Chondrocyte (in vitro differentiated cells): ENCODE measurements at regions not wholly inside any gene's neighbourhood (a gene's known extent, or its start where the extent isn't known, plus 50 kb on each side); places are given as distances from the start of the nearest gene placed in this dataset.

Experiments
- DNase-seq: peaks from one replicate; pipeline ENCODE4 v3.0.0; 2021; ENCODE audit warnings: mixed read lengths, low spot score
- H3K27ac Mint-ChIP-seq: one replicate; pipeline ENCODE4 v1.8.0; 2021; ENCODE audit warnings: mild to moderate bottlenecking, moderate library complexity, mixed read lengths; ENCODE audit not compliant: unreplicated experiment
- H3K27me3 Mint-ChIP-seq: 2 replicates; pipeline ENCODE4 v1.8.0; 2021; ENCODE audit warnings: low read depth, mixed read lengths
- H3K36me3 Mint-ChIP-seq: 2 replicates; pipeline ENCODE4 v1.8.0; 2021; ENCODE audit warnings: low read depth, mixed read lengths
- H3K4me1 Mint-ChIP-seq: 2 replicates; pipeline ENCODE4 v1.8.0; 2021; ENCODE audit warnings: low read depth, mild to moderate bottlenecking, mixed read lengths
- H3K4me3 Mint-ChIP-seq: one replicate; pipeline ENCODE4 v1.8.0; 2021; ENCODE audit warnings: mild to moderate bottlenecking, moderate library complexity, mixed read lengths; ENCODE audit not compliant: unreplicated experiment
- H3K9me3 Mint-ChIP-seq: 2 replicates; pipeline ENCODE4 v1.8.0; 2021; ENCODE audit warnings: low read depth, mixed read lengths
- TF ChIP-seq, protein P1 (sequence below): fragments of 200-600 bp; sonication (generic); IDR thresholded peaks from 2 replicates; pipeline ENCODE4 v1.5.0; 2021; ENCODE audit warnings: antibody characterized with exemption, mild to moderate bottlenecking, moderate library complexity

DNA sequence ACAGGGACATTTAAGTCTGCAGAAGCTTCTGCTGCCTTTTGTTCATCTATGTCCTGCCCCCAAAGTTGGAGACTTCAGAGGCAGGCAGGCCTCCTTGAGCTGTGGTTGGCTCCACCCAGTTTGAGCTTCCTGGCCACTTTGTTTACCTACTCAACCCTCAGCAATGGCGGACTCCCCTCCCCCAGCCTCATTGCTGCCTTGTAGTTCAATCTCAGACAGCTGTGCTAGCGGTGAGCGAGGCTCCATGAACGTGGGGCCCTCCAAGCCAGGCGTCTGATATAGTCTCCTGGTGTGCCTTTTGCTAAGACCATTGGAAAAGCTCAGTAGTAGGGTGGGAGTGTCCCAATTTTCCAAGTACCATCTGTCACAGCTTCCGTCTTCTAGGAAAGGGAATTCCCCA lies 170.1 kb downstream of the CCNG2 start:
- Mint-ChIP-seq H3K27ac (no peak overlapping the region), H3K27me3 (peaks cover 36% of the 10 kb centered on the region), H3K4me3 (no peak overlapping the region), H3K9me3 (peaks cover 21% of the 10 kb centered on the region), H3K36me3 (no peaks in the 10 kb centered on the region), H3K4me1 (no peaks in the 10 kb centered on the region)
- DNase-seq = no peak
- TF ChIP-seq, protein P1, sequence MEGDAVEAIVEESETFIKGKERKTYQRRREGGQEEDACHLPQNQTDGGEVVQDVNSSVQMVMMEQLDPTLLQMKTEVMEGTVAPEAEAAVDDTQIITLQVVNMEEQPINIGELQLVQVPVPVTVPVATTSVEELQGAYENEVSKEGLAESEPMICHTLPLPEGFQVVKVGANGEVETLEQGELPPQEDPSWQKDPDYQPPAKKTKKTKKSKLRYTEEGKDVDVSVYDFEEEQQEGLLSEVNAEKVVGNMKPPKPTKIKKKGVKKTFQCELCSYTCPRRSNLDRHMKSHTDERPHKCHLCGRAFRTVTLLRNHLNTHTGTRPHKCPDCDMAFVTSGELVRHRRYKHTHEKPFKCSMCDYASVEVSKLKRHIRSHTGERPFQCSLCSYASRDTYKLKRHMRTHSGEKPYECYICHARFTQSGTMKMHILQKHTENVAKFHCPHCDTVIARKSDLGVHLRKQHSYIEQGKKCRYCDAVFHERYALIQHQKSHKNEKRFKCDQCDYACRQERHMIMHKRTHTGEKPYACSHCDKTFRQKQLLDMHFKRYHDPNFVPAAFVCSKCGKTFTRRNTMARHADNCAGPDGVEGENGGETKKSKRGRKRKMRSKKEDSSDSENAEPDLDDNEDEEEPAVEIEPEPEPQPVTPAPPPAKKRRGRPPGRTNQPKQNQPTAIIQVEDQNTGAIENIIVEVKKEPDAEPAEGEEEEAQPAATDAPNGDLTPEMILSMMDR = no peak

DNA sequence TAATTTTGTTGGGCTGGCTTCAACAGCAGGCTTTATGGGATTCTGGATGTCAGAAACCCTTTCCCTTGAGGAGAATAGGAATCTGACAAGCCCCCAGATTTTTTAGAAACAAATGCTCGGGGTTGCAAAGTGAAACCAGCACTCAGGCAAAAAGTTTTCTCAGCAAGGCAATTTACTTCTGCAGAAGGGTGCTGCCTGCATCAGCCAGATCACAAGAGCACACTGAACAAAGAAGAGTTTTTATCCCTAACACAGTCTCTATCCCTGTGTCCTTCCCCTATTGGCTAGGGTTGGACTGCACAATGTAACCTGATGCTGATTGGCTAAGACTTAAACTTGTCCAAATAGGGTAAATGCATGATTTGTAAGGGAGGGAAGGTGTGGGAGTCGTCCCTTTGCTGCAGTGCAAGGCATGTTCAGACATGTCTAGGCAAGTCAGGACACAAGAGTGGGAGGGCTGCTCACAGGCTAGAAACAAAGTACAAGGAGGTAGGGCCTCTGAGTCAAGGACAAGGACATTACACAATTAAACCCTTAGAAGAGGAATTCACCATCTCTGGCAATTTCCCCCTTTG lies 175.8 kb downstream of the CCNG2 start:
- no peak for DNase-seq
- H3K27me3 Mint-ChIP-seq = peaks cover 2% of the 10 kb centered on the region
- no peaks in the 10 kb centered on the region for H3K4me1 Mint-ChIP-seq
- H3K27ac Mint-ChIP-seq = no peak overlapping the region
- peaks cover 43% of the 10 kb centered on the region for H3K9me3 Mint-ChIP-seq
- TF ChIP-seq, protein P1 = no peak
- H3K4me3 Mint-ChIP-seq = no peak overlapping the region
- H3K36me3 Mint-ChIP-seq = peaks cover 2% of the 10 kb centered on the region

DNA sequence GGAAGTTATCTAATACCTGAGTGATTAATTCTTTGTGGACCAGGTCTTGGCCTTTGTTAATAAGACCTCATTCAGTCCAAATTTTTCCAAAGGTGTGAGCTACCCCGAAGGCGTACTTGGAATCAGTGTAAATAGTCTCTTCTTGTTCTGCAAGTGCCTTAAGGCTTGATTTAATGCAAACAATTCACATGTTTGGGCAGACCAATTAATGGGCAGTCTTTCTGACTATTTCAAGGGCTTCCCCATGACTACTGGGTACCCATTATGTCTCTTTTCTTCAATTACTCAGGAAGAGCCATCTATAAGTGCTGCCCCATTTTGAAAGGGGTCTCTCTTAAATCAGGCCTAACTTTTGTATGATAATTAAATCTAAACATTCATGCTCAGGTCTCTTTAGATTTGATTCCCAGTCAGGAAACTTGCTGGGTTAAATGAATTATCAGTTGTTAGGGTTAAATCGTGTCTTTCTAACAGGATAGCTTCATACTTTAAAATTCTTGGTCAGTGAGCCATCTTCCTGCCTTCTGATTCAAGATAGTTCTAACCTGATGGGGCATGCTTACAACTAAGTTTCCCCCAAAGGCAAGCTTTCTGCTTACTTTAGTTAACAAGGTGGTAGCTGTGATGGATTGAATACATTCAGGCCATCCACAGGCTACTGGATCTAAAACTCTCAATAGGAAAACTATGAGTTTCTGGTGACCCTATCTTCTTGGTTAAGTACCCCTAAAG lies 179.6 kb downstream of the CCNG2 start:
- peaks cover 7% of the 10 kb centered on the region for H3K36me3 Mint-ChIP-seq
- no peaks in the 10 kb centered on the region for H3K4me1 Mint-ChIP-seq
- H3K9me3 Mint-ChIP-seq = peaks cover 51% of the 10 kb centered on the region
- no peak overlapping the region for H3K27ac Mint-ChIP-seq
- TF ChIP-seq, protein P1 = no peak
- DNase-seq = no peak
- no peak overlapping the region for H3K4me3 Mint-ChIP-seq
- H3K27me3 Mint-ChIP-seq = peaks cover 3% of the 10 kb centered on the region

DNA sequence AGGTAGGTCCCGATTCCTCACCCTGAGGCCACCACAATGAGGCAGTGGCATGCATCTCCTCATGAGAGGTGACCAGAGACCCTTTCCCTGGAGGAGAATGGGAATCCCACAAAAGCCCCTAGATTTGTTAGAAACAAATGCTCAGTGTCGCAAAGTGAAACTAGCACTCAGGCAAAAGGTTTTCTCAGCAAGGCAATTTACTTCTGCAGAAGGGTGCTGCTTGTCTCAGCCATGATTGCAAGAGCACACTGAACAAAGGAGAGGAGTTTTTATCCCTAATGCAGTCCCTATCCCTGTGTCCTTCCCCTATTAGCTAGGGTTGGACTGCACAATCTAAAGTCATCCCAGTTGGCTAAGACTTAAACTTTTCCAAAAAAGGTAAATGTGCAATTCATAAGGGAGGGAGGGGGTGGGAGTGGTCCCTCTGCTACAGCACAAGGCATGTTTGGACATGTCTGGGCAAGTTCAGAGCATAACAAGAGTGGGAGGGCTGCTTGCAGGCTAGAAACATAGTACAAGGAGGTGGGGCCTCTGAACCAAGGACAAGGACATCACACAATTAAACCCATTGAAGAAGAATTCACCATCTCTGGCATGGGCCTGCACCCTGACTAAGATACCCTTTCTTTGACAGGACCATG lies 185.3 kb downstream of the CCNG2 start:
- Mint-ChIP-seq H3K9me3 (peaks cover 41% of the 10 kb centered on the region), H3K27me3 (peaks cover 21% of the 10 kb centered on the region), H3K4me1 (no peaks in the 10 kb centered on the region), H3K27ac (no peak overlapping the region), H3K36me3 (peaks cover 11% of the 10 kb centered on the region), H3K4me3 (no peak overlapping the region)
- no peak for DNase-seq
- TF ChIP-seq, protein P1 = no peak

DNA sequence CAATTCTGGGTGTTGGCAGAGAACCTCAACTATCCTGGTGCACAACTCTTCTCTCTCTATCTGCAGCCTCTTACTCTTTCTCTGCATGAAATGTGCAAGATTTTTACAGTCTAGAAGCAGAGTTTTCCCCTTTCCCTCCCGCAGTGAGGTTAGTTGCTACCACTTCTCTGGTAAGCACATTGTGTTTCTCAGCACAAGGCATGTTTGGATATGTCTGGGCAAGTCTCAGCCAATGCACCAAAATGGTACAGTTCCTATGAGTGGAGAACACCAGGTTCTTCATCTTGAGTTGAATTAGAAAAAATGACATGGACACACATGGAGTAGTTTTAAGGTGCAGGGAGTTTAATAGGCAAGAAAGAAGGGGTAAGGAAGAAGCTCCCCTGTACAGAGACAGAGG lies 187.0 kb downstream of the CCNG2 start:
- TF ChIP-seq, protein P1 = no peak
- Mint-ChIP-seq H3K4me3 (no peak overlapping the region), H3K27me3 (peaks cover 21% of the 10 kb centered on the region), H3K27ac (no peak overlapping the region), H3K36me3 (peaks cover 8% of the 10 kb centered on the region), H3K9me3 (peaks cover 37% of the 10 kb centered on the region), H3K4me1 (no peaks in the 10 kb centered on the region)
- DNase-seq = no peak
